NB4 (cell line): ENCODE measurements at regions not wholly inside any gene's neighbourhood (a gene's known extent, or its start where the extent isn't known, plus 50 kb on each side); places are given as distances from the start of the nearest gene placed in this dataset.
"Not testable (repeated sequence)": the region's sequence is repeated elsewhere in the genome, so short reads cannot be mapped to it uniquely, and the experiment has no call there.

Experiments
- MYC ChIP-seq: IDR thresholded peaks from 2 replicates; pipeline ENCODE4 v1.6.1; 2011; ENCODE audit warnings: low read depth, low read length
- TF ChIP-seq, protein P1 (sequence below): IDR thresholded peaks from one replicate; pipeline ENCODE4 v1.5.1; 2012; ENCODE audit warnings: low read depth, low read length

GRCh38 chr7:56940050-56940449 lies 192.2 kb downstream of the ZNF479 start:
- TF ChIP-seq, protein P1, sequence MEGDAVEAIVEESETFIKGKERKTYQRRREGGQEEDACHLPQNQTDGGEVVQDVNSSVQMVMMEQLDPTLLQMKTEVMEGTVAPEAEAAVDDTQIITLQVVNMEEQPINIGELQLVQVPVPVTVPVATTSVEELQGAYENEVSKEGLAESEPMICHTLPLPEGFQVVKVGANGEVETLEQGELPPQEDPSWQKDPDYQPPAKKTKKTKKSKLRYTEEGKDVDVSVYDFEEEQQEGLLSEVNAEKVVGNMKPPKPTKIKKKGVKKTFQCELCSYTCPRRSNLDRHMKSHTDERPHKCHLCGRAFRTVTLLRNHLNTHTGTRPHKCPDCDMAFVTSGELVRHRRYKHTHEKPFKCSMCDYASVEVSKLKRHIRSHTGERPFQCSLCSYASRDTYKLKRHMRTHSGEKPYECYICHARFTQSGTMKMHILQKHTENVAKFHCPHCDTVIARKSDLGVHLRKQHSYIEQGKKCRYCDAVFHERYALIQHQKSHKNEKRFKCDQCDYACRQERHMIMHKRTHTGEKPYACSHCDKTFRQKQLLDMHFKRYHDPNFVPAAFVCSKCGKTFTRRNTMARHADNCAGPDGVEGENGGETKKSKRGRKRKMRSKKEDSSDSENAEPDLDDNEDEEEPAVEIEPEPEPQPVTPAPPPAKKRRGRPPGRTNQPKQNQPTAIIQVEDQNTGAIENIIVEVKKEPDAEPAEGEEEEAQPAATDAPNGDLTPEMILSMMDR: not testable (repeated sequence)
- TF ChIP-seq MYC: not testable (repeated sequence)
